GM23338 (cell line): ENCODE measurements at regions not wholly inside any gene's neighbourhood (a gene's known extent, or its start where the extent isn't known, plus 50 kb on each side); places are given as distances from the start of the nearest gene placed in this dataset.

Experiments
- ATAC-seq: fragments of 200-7000 bp; cut with Tn5 transposase; 3 replicates; pipeline ENCODE4 v1.9.1; 2020
- DNase-seq: peaks from one replicate; pipeline ENCODE4 v3.0.0-alpha.2; 2015; ENCODE audit warnings: low spot score
- H2AFZ ChIP-seq: fragments of 200-600 bp; sonication (generic); 2 replicates; pipeline ENCODE4 v1.8.0; 2016; ENCODE audit warnings: antibody characterized with exemption, mild to moderate bottlenecking, moderate library complexity
- H3F3A ChIP-seq: fragments of 200-600 bp; sonication (generic); replicated peaks from 2 replicates; pipeline ENCODE4 v1.8.0; 2017; ENCODE audit warnings: antibody characterized with exemption, mixed run types, low read depth
- H3K27ac ChIP-seq: fragments of 200-600 bp; sonication (generic); 2 replicates; pipeline ENCODE4 v1.6.1; 2016; ENCODE audit warnings: low read depth
- H3K27me3 ChIP-seq: fragments of 200-600 bp; sonication (generic); 2 replicates; pipeline ENCODE4 v1.8.0; 2016; ENCODE audit warnings: mild to moderate bottlenecking, mixed run types, moderate library complexity; ENCODE audit not compliant: insufficient read depth
- H3K36me3 ChIP-seq: fragments of 200-600 bp; sonication (generic); 2 replicates; pipeline ENCODE4 v1.8.0; 2016; ENCODE audit warnings: mild to moderate bottlenecking; ENCODE audit not compliant: insufficient read depth
- H3K4me1 ChIP-seq: fragments of 200-600 bp; sonication (generic); 2 replicates; pipeline ENCODE4 v1.8.0; 2016; ENCODE audit warnings: mild to moderate bottlenecking, moderate library complexity; ENCODE audit not compliant: insufficient read depth
- H3K4me2 ChIP-seq: fragments of 200-600 bp; sonication (generic); 2 replicates; pipeline ENCODE4 v1.7.1; 2017; ENCODE audit warnings: mixed run types
- H3K4me3 ChIP-seq: fragments of 200-600 bp; sonication (generic); 2 replicates; pipeline ENCODE4 v1.6.1; 2016; ENCODE audit warnings: mixed run types
- H3K79me2 ChIP-seq: fragments of 200-600 bp; sonication (generic); replicated peaks from 2 replicates; pipeline ENCODE4 v1.8.0; 2017; ENCODE audit warnings: mild to moderate bottlenecking; ENCODE audit not compliant: insufficient read depth
- H3K9me2 ChIP-seq: fragments of 200-600 bp; sonication (generic); 2 replicates; pipeline ENCODE4 v1.8.0; 2017; ENCODE audit not compliant: insufficient read depth
- H4K20me1 ChIP-seq: fragments of 200-600 bp; sonication (generic); replicated peaks from 2 replicates; pipeline ENCODE4 v1.8.0; 2017; ENCODE audit warnings: mild to moderate bottlenecking; ENCODE audit not compliant: insufficient read depth
- H3K27ac Mint-ChIP-seq: 2 replicates; pipeline ENCODE4 v1.8.0; 2020; ENCODE audit warnings: inconsistent platforms, mild to moderate bottlenecking, moderate library complexity, mixed read lengths
- H3K27me3 Mint-ChIP-seq: 3 replicates; pipeline ENCODE4 v1.8.0; 2022; ENCODE audit warnings: low read depth, mild to moderate bottlenecking, moderate library complexity, mixed read lengths, inconsistent platforms; ENCODE audit not compliant: insufficient read depth, poor library complexity
- H3K36me3 Mint-ChIP-seq: 3 replicates; pipeline ENCODE4 v1.8.0; 2021; ENCODE audit warnings: low read depth, mild to moderate bottlenecking, inconsistent platforms, moderate library complexity, mixed read lengths
- H3K4me1 Mint-ChIP-seq: 3 replicates; pipeline ENCODE4 v1.8.0; 2020; ENCODE audit warnings: mild to moderate bottlenecking, inconsistent platforms, mixed read lengths
- H3K4me3 Mint-ChIP-seq: 3 replicates; pipeline ENCODE4 v1.8.0; 2021; ENCODE audit warnings: moderate library complexity, mild to moderate bottlenecking, inconsistent platforms, mixed read lengths
- H3K9me3 Mint-ChIP-seq: 3 replicates; pipeline ENCODE4 v1.8.0; 2020; ENCODE audit warnings: moderate library complexity, mild to moderate bottlenecking, inconsistent platforms, mixed read lengths
- CREB1 ChIP-seq: fragments of 250-450 bp; sonication (Bioruptor Pico); IDR thresholded peaks from 2 replicates; pipeline ENCODE4 v1.5.0; 2020; ENCODE audit warnings: low read depth, mild to moderate bottlenecking, moderate library complexity
- CTCF ChIP-seq, 2 experiments: fragments of 200-600 bp in 1 of 2; sonication (generic) in 1 of 2; conservative IDR thresholded peaks; 2 replicates each; pipeline versions ENCODE4 v1.5.1 to v1.6.1; 2016 to 2017; ENCODE audit warnings: antibody characterized with exemption in 2 of 2, low read depth in 2 of 2, mild to moderate bottlenecking in 2 of 2, moderate library complexity in 1 of 2
- ETS1 ChIP-seq: IDR thresholded peaks from 2 replicates; pipeline ENCODE4 v1.6.1; 2016; ENCODE audit warnings: antibody characterized with exemption
- EZH2 ChIP-seq: fragments of 200-600 bp; sonication (generic); IDR thresholded peaks from one replicate; pipeline ENCODE4 v1.8.0; 2017; ENCODE audit warnings: antibody characterized with exemption, mild to moderate bottlenecking, low read depth; ENCODE audit not compliant: unreplicated experiment
- EZH2phosphoT487 ChIP-seq: fragments of 200-600 bp; sonication (generic); IDR thresholded peaks from one replicate; pipeline ENCODE4 v1.8.1; 2018; ENCODE audit warnings: antibody characterized with exemption; ENCODE audit not compliant: unreplicated experiment
- JUNB ChIP-seq: IDR thresholded peaks from one replicate; pipeline ENCODE4 v1.6.1; 2016; ENCODE audit warnings: antibody characterized with exemption; ENCODE audit not compliant: unreplicated experiment
- NANOG ChIP-seq: IDR thresholded peaks from 2 replicates; pipeline ENCODE4 v1.6.1; 2016; ENCODE audit warnings: antibody characterized with exemption, borderline replicate concordance
- POLR2AphosphoS5 ChIP-seq: IDR thresholded peaks from 2 replicates; pipeline ENCODE4 v1.6.1; 2016; ENCODE audit warnings: antibody characterized with exemption, low read depth
- REST ChIP-seq: IDR thresholded peaks from one replicate; pipeline ENCODE4 v1.6.1; 2018; ENCODE audit warnings: antibody characterized with exemption; ENCODE audit not compliant: unreplicated experiment
- STAT1 ChIP-seq: IDR thresholded peaks from one replicate; pipeline ENCODE4 v1.6.1; 2016; ENCODE audit warnings: antibody characterized with exemption; ENCODE audit not compliant: unreplicated experiment
- ZNF114 ChIP-seq: fragments of 250-450 bp; sonication (Bioruptor Pico); IDR thresholded peaks from 2 replicates; pipeline ENCODE4 v1.5.0; 2020; ENCODE audit warnings: mild to moderate bottlenecking, moderate library complexity
- ZNF331 ChIP-seq: fragments of 250-450 bp; sonication (Bioruptor Pico); IDR thresholded peaks from 2 replicates; pipeline ENCODE4 v1.5.0; 2020; ENCODE audit warnings: low read depth, mild to moderate bottlenecking, moderate library complexity
- ZNF462 ChIP-seq: fragments of 250-450 bp; sonication (Bioruptor Pico); IDR thresholded peaks from 2 replicates; pipeline ENCODE4 v1.5.0; 2020; ENCODE audit warnings: mild to moderate bottlenecking, moderate library complexity

- TF ChIP-seq ZNF331 (no peak), ZNF462 (CRISPR knock-in tag) (no peak), STAT1 (no peak), CTCF (conservative IDR thresholded peaks at IDR 0.05; ENCODE audit: low read depth in 2 of 2) (no peak), CREB1 (no peak), REST (no peak), NANOG (no peak), EZH2phosphoT487 (no peak), EZH2 (no peak), JUNB (no peak), ZNF114 (CRISPR knock-in tag) (no peak), POLR2AphosphoS5 (no peak), ETS1 (no peak)
- Histone ChIP-seq H3K36me3 (no peaks in the 10 kb centered on the region), H3K9me2 (no peaks in the 10 kb centered on the region), H2AFZ (no peak overlapping the region), H3K79me2 (no peaks in the 10 kb centered on the region), H3K4me2 (no peak overlapping the region), H3F3A (no peaks in the 10 kb centered on the region), H3K27ac (no peak overlapping the region), H3K4me3 (no peak overlapping the region), H3K27me3 (no peaks in the 10 kb centered on the region), H3K4me1 (no peaks in the 10 kb centered on the region), H4K20me1 (no peaks in the 10 kb centered on the region; the same call in 1 of the 2 replicates)
- H3K9me3 Mint-ChIP-seq, result no peaks in the 10 kb centered on the region
- DNase-seq (no peak), ATAC-seq (no peak)
- H3K36me3 Mint-ChIP-seq, result no peaks in the 10 kb centered on the region
- no peak overlapping the region for H3K27ac Mint-ChIP-seq
- no peak overlapping the region for H3K4me3 Mint-ChIP-seq
- peaks cover 10% of the 10 kb centered on the region for H3K4me1 Mint-ChIP-seq
- peaks cover 4% of the 10 kb centered on the region for H3K27me3 Mint-ChIP-seq
Observed at GRCh38 chr5:135184646-135185045, 150.6 kb upstream of the PITX1 start.
